HepG2 (cell line): ENCODE measurements at regions not wholly inside any gene's neighbourhood (a gene's known extent, or its start where the extent isn't known, plus 50 kb on each side); places are given as distances from the start of the nearest gene placed in this dataset.

ENCODE experiments used
- ATAC-seq: fragments of 200-7000 bp; cut with Tn5 transposase; 3 replicates; pipeline ENCODE4 v1.9.1; 2020; ENCODE audit warnings: mild to moderate bottlenecking, moderate library complexity
- BruUV-seq: library from RNA; stranded (reverse); fragments of 400-500 nt; replicated peaks from 2 replicates; lab custom pipeline; 2021; lab: Mats Ljungman, UMichigan
- CTCF ChIA-PET: fragments of 300-600 bp; formaldehyde crosslinking; extraction: SDS; loops from one replicate; lab custom pipeline; 2021; ENCODE audit warnings: low total read pairs, inconsistent platforms, low intra/inter-chr PET ratio; lab: Yijun Ruan, JAX
- POLR2A ChIA-PET: fragments of 350-600 bp; sonication (Branson Sonifier 250); formaldehyde crosslinking; loops from one replicate; lab custom pipeline; 2020; ENCODE audit warnings: antibody characterized with exemption, inconsistent platforms; lab: Yijun Ruan, JAX
- DNase-seq: peaks from one replicate; pipeline ENCODE4 v3.0.0-alpha.2; 2015; ENCODE audit warnings: low spot score
- FAIRE-seq: peaks from 3 replicates; lab custom pipeline; 2011; peaks lifted over from hg19 to GRCh38; lab: Jason Lieb, UNC
- H2AFZ ChIP-seq: one replicate; pipeline ENCODE4 v1.6.1; 2011; ENCODE audit warnings: low read length, inconsistent platforms
- H3K27ac ChIP-seq: fragments of 300-600 bp; 3 replicates; pipeline ENCODE4 v1.8.0; 2011; ENCODE audit warnings: mixed run types, mild to moderate bottlenecking, mixed read lengths, low read length, inconsistent platforms; ENCODE audit not compliant: insufficient read depth; ENCODE audit errors: extremely low read length
- H3K27me3 ChIP-seq, 2 experiments: fragments of 200-600 bp in 1 of 2; 2 replicates in 1 of 2; 3 replicates in 1 of 2; pipeline versions ENCODE4 v1.6.0 to v1.8.0; 2011; ENCODE audit warnings: low read length in 2 of 2, mild to moderate bottlenecking in 2 of 2, moderate library complexity in 2 of 2, inconsistent platforms in 1 of 2; ENCODE audit not compliant: insufficient read depth in 2 of 2, control insufficient read depth in 1 of 2
- H3K36me3 ChIP-seq, 2 experiments: fragments of 200-600 bp in 1 of 2; replicated peaks in 1 of 2; 2 replicates in 1 of 2; 3 replicates in 1 of 2; pipeline versions ENCODE4 v1.5.1 to v1.8.0; 2011; ENCODE audit warnings: low read length in 2 of 2, inconsistent platforms in 1 of 2; ENCODE audit not compliant: insufficient read depth in 2 of 2, control insufficient read depth in 1 of 2
- H3K4me1 ChIP-seq: 2 replicates; pipeline ENCODE4 v1.5.1; 2012; ENCODE audit warnings: low read length, inconsistent platforms; ENCODE audit not compliant: insufficient read depth
- H3K4me2 ChIP-seq: 2 replicates; pipeline ENCODE4 v1.6.0; 2011; ENCODE audit warnings: low read depth, low read length, inconsistent platforms
- H3K4me3 ChIP-seq, 3 experiments: fragments of 200-600 bp in 1 of 3; sonication (generic), shearing (Covaris generic) in 1 of 3; replicated peaks in 1 of 3; 2 replicates each; pipeline ENCODE4 v1.5.1; 2011 to 2016; ENCODE audit warnings: low read length in 3 of 3, inconsistent platforms in 2 of 3, low read depth in 2 of 3, mild to moderate bottlenecking in 2 of 3, control low read depth in 1 of 3, mixed read lengths in 1 of 3; ENCODE audit not compliant: insufficient read depth in 1 of 3
- H3K79me2 ChIP-seq: one replicate; pipeline ENCODE4 v1.6.1; 2011; ENCODE audit warnings: low read length, inconsistent platforms; ENCODE audit not compliant: insufficient read depth
- H3K9ac ChIP-seq: 2 replicates; pipeline ENCODE4 v1.6.0; 2011; ENCODE audit warnings: mild to moderate bottlenecking, low read depth, low read length, inconsistent platforms; ENCODE audit not compliant: insufficient read depth
- H3K9me3 ChIP-seq: 2 replicates; pipeline ENCODE4 v1.5.1; 2012; ENCODE audit warnings: mild to moderate bottlenecking, low read length
- H4K20me1 ChIP-seq: 2 replicates; pipeline ENCODE4 v1.6.0; 2011; ENCODE audit warnings: inconsistent platforms, mild to moderate bottlenecking, low read length, moderate library complexity; ENCODE audit not compliant: insufficient read depth
- DMTF1 ChIP-seq: sonication (generic); formaldehyde crosslinking; IDR thresholded peaks from 2 replicates; pipeline ENCODE4 v1.4.0; 2020; ENCODE audit warnings: mild to moderate bottlenecking, missing genetic modification reagents
- DNMT1 ChIP-seq: sonication (generic); formaldehyde crosslinking; IDR thresholded peaks from 2 replicates; pipeline ENCODE4 v1.5.1; 2020; ENCODE audit warnings: mild to moderate bottlenecking, missing genetic modification reagents
- FOXC1 ChIP-seq: sonication (generic); formaldehyde crosslinking; IDR thresholded peaks from 2 replicates; pipeline ENCODE4 v1.8.0; 2022; ENCODE audit warnings: mild to moderate bottlenecking, missing genetic modification reagents, borderline replicate concordance
- JUND ChIP-seq: sonication (generic); formaldehyde crosslinking; IDR thresholded peaks from 2 replicates; pipeline ENCODE4 v1.8.0; 2022; ENCODE audit warnings: mild to moderate bottlenecking, missing genetic modification reagents
- MED13 ChIP-seq: sonication (generic); formaldehyde crosslinking; IDR thresholded peaks from 2 replicates; pipeline ENCODE4 v1.5.0; 2020; ENCODE audit warnings: missing genetic modification reagents
- SMAD1 ChIP-seq: sonication (generic); formaldehyde crosslinking; IDR thresholded peaks from 2 replicates; pipeline ENCODE4 v1.4.0; 2020; ENCODE audit warnings: missing genetic modification reagents, low read depth, mild to moderate bottlenecking, borderline replicate concordance
- ZBTB26 ChIP-seq: IDR thresholded peaks from 2 replicates; pipeline ENCODE4 v1.6.1; 2016; ENCODE audit warnings: missing compliant biosample characterization, missing genetic modification reagents, borderline replicate concordance
- ZBTB33 ChIP-seq: sonication (generic); formaldehyde crosslinking; IDR thresholded peaks from 2 replicates; pipeline ENCODE4 v1.4.0; 2020; ENCODE audit warnings: missing genetic modification reagents
- ZNF234 ChIP-seq: sonication (generic); formaldehyde crosslinking; conservative IDR thresholded peaks from 2 replicates; pipeline ENCODE4 v1.5.1; 2020; ENCODE audit warnings: mild to moderate bottlenecking, missing genetic modification reagents
- ZNF274 ChIP-seq: sonication (generic); formaldehyde crosslinking; IDR thresholded peaks from 2 replicates; pipeline ENCODE4 v1.5.1; 2020; ENCODE audit warnings: mild to moderate bottlenecking, missing genetic modification reagents
- WGBS: methylation state at CpG from one replicate; pipeline ENCODE4 v1.1.6; 2017; ENCODE audit warnings: low lambda C conversion rate; 5-methylcytosine and 5-hydroxymethylcytosine counted together
- in situ Hi-C: cut with HindIII; loops from 2 replicates; pipeline ENCODE4 v1.10.0; 2017; ENCODE audit warnings: low pct_unique_long_range_greater_than_20kb; ENCODE audit not compliant: extremely low pct_ligation_motif_present
- intact Hi-C: fragments of 100-400 bp; cut with micrococcal nuclease; formaldehyde crosslinking; loops from one replicate; pipeline ENCODE4 v1.10.0; 2022; ENCODE audit not compliant: unreplicated experiment

GRCh38 chrX:5788910-5789309 is 439.8 kb downstream of the NLGN4X start:
- TF ChIP-seq JUND (CRISPR knock-in tag), result no peak
- no peak overlapping the region for H3K9ac ChIP-seq
- ATAC-seq (no peak), DNase-seq (no peak), FAIRE-seq (no peak)
- no peak overlapping the region for H3K4me2 ChIP-seq
- H4K20me1 ChIP-seq, result no peaks in the 10 kb centered on the region
- POLR2A ChIA-PET, result no interaction called here
- H3K4me1 ChIP-seq, result no peaks in the 10 kb centered on the region
- no peak overlapping the region for H2AFZ ChIP-seq
- H3K79me2 ChIP-seq, result no peaks in the 10 kb centered on the region
- no peak overlapping the region for H3K27ac ChIP-seq
- intact Hi-C loops, result no loop called here
- WGBS, result 0% methylated on average over 2 of the region's 4 CpGs
- no peaks in the 10 kb centered on the region for H3K36me3 ChIP-seq
- peaks cover 28% of the 10 kb centered on the region for H3K9me3 ChIP-seq
- H3K4me3 ChIP-seq, result no peak overlapping the region
- in situ Hi-C loops, result no loop called here
- BruUV-seq, result no TSS peak
- H3K27me3 ChIP-seq, result no peaks in the 10 kb centered on the region
- CTCF ChIA-PET, result no interaction called here

GRCh38 chrX:5780821-5781220 is 447.8 kb downstream of the NLGN4X start:
- in situ Hi-C loops (no loop called here), intact Hi-C loops (no loop called here)
- no TSS peak for BruUV-seq
- FAIRE-seq, result no peak
- Histone ChIP-seq H3K9ac (no peak overlapping the region), H4K20me1 (no peaks in the 10 kb centered on the region), H3K27ac (no peak overlapping the region), H3K4me1 (no peaks in the 10 kb centered on the region), H2AFZ (no peak overlapping the region), H3K9me3 (peaks cover 61% of the 10 kb centered on the region), H3K79me2 (no peaks in the 10 kb centered on the region), H3K27me3 (no peaks in the 10 kb centered on the region), H3K4me3 (no peak overlapping the region), H3K4me2 (no peak overlapping the region), H3K36me3 (no peaks in the 10 kb centered on the region)
- no peak for DNase-seq
- ChIA-PET CTCF (no interaction called here), POLR2A (no interaction called here)
- TF ChIP-seq DMTF1 (CRISPR knock-in tag) (no peak), MED13 (CRISPR knock-in tag) (no peak), ZNF274 (CRISPR knock-in tag) (no peak), ZBTB33 (no peak), DNMT1 (no peak), SMAD1 (no peak), FOXC1 (no peak), ZNF234 (CRISPR knock-in tag) (no peak), ZBTB26 (CRISPR knock-in tag) (no peak)
- no peak for ATAC-seq
- WGBS, result 0% methylated on average over 2 of the region's 2 CpGs
